SJCRH30 (cell line): ENCODE measurements at regions not wholly inside any gene's neighbourhood (a gene's known extent, or its start where the extent isn't known, plus 50 kb on each side); places are given as distances from the start of the nearest gene placed in this dataset.
"Not testable (repeated sequence)": the region's sequence is repeated elsewhere in the genome, so short reads cannot be mapped to it uniquely, and the experiment has no call there.

ENCODE experiments used
- DNase-seq, 2 experiments: peaks; one replicate each; pipeline ENCODE4 v3.0.0-alpha.2; 2015 to 2020
- H3K27ac ChIP-seq: fragments of 250-450 bp; sonication (Bioruptor Pico); 2 replicates; pipeline ENCODE4 v1.5.1; 2020; ENCODE audit warnings: mild to moderate bottlenecking, moderate library complexity
- H3K27me3 ChIP-seq: fragments of 250-450 bp; sonication (Bioruptor Pico); 2 replicates; pipeline ENCODE4 v1.5.1; 2020; ENCODE audit warnings: mild to moderate bottlenecking, moderate library complexity
- H3K36me3 ChIP-seq: fragments of 250-450 bp; sonication (Bioruptor Pico); 2 replicates; pipeline ENCODE4 v1.5.1; 2020; ENCODE audit warnings: mild to moderate bottlenecking, moderate library complexity
- H3K4me1 ChIP-seq: fragments of 250-450 bp; sonication (Bioruptor Pico); 2 replicates; pipeline ENCODE4 v1.5.1; 2020; ENCODE audit warnings: mild to moderate bottlenecking, moderate library complexity
- H3K4me3 ChIP-seq: fragments of 250-450 bp; sonication (Bioruptor Pico); 2 replicates; pipeline ENCODE4 v1.5.1; 2020; ENCODE audit warnings: mild to moderate bottlenecking, moderate library complexity
- H3K9me3 ChIP-seq: fragments of 250-450 bp; sonication (Bioruptor Pico); replicated peaks from 2 replicates; pipeline ENCODE4 v1.5.1; 2020; ENCODE audit warnings: mild to moderate bottlenecking, moderate library complexity

DNA sequence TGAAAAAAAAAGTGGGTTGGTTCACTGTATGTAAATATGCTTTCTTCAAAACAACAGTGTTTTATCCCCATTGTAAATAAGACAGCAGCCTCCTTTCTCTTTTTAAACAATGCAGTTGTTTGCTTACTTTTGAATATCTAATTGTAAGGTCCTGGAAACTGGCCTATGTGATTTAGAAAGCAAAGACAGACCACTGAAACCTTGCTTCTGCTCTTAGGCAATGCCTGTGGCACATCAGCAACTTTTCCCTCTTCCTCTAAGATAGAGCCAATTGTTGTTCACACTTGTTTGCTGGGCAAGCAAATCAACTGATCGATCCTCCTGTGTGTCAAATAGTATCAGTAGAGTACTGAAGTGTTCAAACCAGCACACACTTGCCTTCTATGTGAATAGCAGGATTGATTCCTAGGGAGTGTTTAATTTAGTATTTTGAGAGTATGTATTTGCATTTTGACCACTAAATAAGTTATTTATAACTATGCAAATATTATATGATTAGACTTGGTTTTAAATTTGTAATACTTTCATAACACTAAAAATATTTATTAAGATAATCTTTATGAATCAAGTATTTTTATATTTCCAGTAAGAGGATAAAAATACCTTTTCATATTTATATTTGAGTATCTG, 55.4 kb upstream of the GRPR start:
- Histone ChIP-seq H3K4me1 (no peaks in the 10 kb centered on the region), H3K36me3 (no peaks in the 10 kb centered on the region), H3K27ac (no peak overlapping the region), H3K9me3 (no peaks in the 10 kb centered on the region), H3K4me3 (no peak overlapping the region), H3K27me3 (no peaks in the 10 kb centered on the region)
- DNase-seq, result no peak

DNA sequence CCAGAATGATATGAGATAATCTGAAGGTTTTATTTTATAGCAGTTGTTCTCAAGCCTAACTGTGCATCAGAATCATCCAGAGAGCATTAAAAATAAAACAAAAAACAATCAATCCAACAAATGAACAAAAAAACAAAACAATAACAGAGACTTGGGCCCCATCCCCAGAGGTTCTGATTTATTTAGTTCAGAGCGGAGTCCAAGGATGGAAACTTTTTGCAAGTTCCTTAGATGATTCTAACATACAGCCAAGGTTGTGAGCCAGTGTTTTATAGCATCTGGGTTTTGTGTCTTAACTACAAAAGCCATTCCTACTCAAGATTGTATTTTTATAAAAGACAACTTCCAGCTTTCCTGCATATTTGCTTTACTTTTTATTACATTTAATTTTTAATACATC, 59.4 kb upstream of the GRPR start:
- no peak overlapping the region for H3K27ac ChIP-seq
- no peaks in the 10 kb centered on the region for H3K27me3 ChIP-seq
- H3K36me3 ChIP-seq, result no peaks in the 10 kb centered on the region
- DNase-seq, result no peak
- no peak overlapping the region for H3K4me3 ChIP-seq
- H3K9me3 ChIP-seq, result no peaks in the 10 kb centered on the region
- no peaks in the 10 kb centered on the region for H3K4me1 ChIP-seq

DNA sequence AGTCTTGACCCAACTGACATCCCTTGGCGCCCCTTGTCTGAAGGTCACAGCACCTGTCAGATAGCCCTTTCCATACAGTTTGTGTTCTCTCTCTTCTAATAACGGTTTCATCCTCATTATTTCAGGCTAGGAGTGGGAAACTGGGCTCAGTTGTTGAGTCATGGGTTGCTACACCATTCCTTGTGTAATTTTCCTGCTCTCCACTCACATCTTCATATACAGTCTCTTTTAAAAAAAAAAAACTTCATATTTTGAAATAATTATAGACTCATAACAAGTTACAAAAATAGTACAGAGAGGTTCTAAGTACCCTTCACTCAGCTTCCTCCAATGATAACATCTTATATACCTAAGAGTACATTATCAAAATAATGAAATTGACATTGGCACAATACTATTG, 60.2 kb upstream of the GRPR start:
- H3K27me3 ChIP-seq, result no peaks in the 10 kb centered on the region
- no peak for DNase-seq
- H3K36me3 ChIP-seq, result no peaks in the 10 kb centered on the region
- no peak overlapping the region for H3K27ac ChIP-seq
- H3K4me3 ChIP-seq, result no peak overlapping the region
- H3K4me1 ChIP-seq, result no peaks in the 10 kb centered on the region
- no peaks in the 10 kb centered on the region for H3K9me3 ChIP-seq

DNA sequence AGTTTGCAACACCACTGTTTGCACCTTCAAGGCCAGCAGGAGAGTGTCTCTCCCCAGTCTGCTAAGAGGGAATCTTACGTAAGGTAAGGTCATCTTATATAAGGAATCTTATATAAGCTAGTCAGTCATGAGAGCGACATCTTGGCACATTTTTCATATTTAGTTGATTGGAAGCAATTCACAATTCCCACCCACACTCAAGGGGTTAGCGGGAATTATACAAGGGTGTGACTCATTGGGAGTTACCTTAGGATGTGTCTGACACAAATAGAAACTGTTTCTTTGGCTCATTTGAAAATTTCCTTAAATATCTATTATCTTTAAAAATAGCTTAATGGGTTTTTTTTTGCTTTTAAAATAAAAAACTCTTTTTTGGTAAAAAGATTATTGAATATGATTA, 62.1 kb upstream of the GRPR start:
- Histone ChIP-seq H3K9me3 (no peaks in the 10 kb centered on the region), H3K4me1 (no peaks in the 10 kb centered on the region), H3K4me3 (no peak overlapping the region), H3K36me3 (no peaks in the 10 kb centered on the region), H3K27ac (no peak overlapping the region), H3K27me3 (no peaks in the 10 kb centered on the region)
- no peak for DNase-seq

DNA sequence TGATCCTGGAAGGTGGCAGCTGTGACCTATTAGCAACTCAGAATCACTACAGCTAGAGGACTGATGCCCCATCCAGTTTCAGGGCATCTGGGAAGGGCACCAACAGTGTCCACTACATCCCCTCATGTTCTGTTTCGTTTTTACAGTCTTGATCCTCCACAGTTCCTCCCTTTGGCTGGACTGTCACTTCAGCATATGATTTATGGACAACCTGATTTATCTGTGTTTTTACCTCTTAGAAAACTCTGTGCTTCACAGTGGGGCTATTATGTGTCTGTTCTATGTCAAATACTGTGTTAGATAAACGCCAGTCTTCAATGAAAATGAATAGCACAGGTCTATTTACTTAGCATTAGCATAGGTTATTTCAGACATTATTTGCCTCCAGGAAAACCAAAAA, 63.1 kb upstream of the GRPR start:
- no peak overlapping the region for H3K27ac ChIP-seq
- no peak for DNase-seq
- H3K9me3 ChIP-seq, result no peaks in the 10 kb centered on the region
- no peak overlapping the region for H3K4me3 ChIP-seq
- no peaks in the 10 kb centered on the region for H3K36me3 ChIP-seq
- H3K27me3 ChIP-seq, result no peaks in the 10 kb centered on the region
- H3K4me1 ChIP-seq, result no peaks in the 10 kb centered on the region

DNA sequence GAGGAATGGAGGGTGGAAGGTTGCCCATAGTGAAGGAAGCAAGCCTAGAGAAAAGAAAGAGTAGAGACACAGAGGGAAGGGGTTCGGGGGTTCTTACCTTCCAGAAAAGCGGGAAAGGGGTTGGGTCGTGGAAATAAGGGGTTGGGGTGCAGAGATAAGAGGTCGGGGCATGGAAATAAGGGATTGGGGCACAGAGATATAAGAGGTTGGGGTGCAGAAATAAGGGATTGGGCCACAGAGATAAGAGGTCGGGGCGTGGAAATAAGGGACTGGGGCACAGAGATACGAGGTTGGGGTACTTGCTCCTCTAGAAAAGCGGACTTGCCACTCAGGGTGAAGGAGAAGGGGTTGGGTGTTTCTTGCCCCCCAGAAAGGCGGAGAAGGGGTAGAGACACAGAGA, 74.2 kb upstream of the GRPR start:
- H3K27me3 ChIP-seq, H3K4me3 ChIP-seq, DNase-seq, H3K9me3 ChIP-seq, H3K4me1 ChIP-seq, H3K36me3 ChIP-seq, H3K27ac ChIP-seq: not testable (repeated sequence)

DNA sequence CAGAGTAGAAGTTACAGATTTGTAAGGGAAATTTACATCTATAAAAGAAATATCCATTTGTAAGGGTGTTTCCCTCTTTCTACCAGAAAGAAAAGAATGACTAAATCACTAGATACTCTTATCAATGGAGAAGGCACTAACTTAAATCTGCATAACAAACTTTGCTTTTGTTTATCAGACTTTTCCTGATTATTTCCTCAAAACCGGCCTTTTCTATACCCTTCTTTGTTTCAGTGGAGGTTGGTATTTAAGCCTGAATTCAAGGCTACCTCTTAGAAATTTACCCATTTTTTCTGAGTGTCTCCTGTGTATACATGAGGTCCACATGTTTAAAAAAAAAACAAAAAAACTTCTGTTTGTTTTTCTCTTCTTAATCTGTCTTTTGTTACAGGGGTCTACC, 80.4 kb upstream of the GRPR start:
- no peak overlapping the region for H3K27ac ChIP-seq
- no peaks in the 10 kb centered on the region for H3K27me3 ChIP-seq
- H3K4me3 ChIP-seq, result no peak overlapping the region
- no peaks in the 10 kb centered on the region for H3K36me3 ChIP-seq
- no peaks in the 10 kb centered on the region for H3K9me3 ChIP-seq
- no peaks in the 10 kb centered on the region for H3K4me1 ChIP-seq
- DNase-seq, result no peak

DNA sequence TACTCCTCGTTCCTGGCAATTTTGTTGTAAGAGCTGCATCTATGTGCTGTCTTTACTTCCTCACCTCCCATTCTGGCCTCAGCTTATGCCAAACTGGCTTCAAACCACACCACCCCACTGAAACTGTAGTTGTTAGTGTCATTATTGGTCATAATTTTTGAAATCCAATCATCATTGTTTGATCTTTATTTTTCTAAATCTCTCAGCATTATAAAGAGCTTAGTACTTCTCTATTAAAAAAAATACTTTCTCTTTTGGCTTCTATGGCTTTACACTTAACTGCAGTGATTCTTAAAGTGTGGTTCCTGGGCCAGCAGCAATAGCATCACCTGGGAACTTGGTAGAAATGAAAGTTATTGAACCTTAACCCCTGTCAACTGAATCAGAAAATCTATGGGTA, 83.5 kb upstream of the GRPR start:
- Histone ChIP-seq H3K9me3 (no peaks in the 10 kb centered on the region), H3K27ac (no peak overlapping the region), H3K27me3 (no peaks in the 10 kb centered on the region), H3K36me3 (no peaks in the 10 kb centered on the region), H3K4me1 (no peaks in the 10 kb centered on the region), H3K4me3 (no peak overlapping the region)
- no peak for DNase-seq

DNA sequence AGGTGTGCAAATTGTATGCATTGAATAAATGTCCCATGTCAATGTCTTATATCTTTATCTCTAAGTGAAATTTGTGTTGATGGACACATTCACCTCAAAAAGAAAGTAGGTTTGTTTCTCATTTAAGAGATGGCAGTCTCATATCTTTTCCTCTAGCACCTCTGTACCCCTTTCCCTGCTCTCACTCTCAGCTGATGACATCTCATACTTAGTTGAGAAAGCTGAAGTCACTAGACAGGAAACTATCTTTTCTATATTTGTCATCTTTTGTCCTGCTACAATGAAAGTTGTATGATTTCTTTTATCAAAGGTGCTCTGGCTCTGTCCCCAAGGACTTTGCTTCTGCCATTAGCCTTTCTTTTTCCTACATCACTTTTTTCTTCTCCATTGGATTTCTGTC, 84.0 kb upstream of the GRPR start:
- Histone ChIP-seq H3K27me3 (no peaks in the 10 kb centered on the region), H3K9me3 (no peaks in the 10 kb centered on the region), H3K27ac (no peak overlapping the region), H3K4me1 (no peaks in the 10 kb centered on the region), H3K36me3 (no peaks in the 10 kb centered on the region), H3K4me3 (no peak overlapping the region)
- no peak for DNase-seq

DNA sequence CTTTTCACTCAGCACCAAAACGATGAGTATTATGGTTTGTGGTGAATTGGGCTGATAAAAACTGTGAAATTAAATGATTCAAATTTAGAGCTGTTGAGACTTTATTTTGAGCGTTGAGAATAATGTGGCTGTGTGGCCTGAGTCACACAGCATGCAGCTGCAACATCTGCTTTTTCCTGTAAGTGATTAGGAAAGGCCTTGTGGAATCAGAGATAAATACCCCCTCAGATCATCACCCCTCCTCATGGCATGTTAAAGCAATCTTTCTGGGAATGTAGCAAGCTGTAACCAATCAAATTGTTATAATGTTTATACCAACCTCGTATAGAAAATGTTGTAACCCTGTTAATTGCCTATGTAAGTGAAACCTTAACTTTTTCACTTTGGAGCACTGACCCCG, 90.0 kb upstream of the GRPR start:
- Histone ChIP-seq H3K4me1 (no peaks in the 10 kb centered on the region), H3K36me3 (no peaks in the 10 kb centered on the region), H3K27me3 (no peaks in the 10 kb centered on the region), H3K9me3 (no peaks in the 10 kb centered on the region), H3K4me3 (no peak overlapping the region), H3K27ac (no peak overlapping the region)
- DNase-seq, result no peak

DNA sequence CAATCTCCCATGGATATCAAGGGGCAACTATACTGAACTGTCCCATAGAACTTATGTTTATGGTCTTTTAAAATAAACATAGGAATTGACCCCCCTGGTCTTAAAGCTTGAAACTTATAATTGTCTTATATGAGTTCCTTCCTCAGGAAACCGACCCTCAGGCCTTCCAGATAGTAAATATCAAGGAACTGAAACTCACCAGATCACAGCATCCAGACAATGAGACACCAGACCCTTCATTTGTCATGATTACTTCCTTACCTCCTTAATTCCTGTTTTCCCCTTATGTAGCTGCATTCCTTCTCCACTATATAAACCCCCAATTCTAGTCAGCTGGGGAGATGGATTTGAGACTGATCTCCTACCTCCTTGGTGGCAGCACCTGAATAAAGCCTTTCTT, 94.8 kb upstream of the GRPR start:
- no peak overlapping the region for H3K4me3 ChIP-seq
- no peak for DNase-seq
- H3K27me3 ChIP-seq, result no peaks in the 10 kb centered on the region
- no peak overlapping the region for H3K27ac ChIP-seq
- no peaks in the 10 kb centered on the region for H3K9me3 ChIP-seq
- no peaks in the 10 kb centered on the region for H3K4me1 ChIP-seq
- no peaks in the 10 kb centered on the region for H3K36me3 ChIP-seq

DNA sequence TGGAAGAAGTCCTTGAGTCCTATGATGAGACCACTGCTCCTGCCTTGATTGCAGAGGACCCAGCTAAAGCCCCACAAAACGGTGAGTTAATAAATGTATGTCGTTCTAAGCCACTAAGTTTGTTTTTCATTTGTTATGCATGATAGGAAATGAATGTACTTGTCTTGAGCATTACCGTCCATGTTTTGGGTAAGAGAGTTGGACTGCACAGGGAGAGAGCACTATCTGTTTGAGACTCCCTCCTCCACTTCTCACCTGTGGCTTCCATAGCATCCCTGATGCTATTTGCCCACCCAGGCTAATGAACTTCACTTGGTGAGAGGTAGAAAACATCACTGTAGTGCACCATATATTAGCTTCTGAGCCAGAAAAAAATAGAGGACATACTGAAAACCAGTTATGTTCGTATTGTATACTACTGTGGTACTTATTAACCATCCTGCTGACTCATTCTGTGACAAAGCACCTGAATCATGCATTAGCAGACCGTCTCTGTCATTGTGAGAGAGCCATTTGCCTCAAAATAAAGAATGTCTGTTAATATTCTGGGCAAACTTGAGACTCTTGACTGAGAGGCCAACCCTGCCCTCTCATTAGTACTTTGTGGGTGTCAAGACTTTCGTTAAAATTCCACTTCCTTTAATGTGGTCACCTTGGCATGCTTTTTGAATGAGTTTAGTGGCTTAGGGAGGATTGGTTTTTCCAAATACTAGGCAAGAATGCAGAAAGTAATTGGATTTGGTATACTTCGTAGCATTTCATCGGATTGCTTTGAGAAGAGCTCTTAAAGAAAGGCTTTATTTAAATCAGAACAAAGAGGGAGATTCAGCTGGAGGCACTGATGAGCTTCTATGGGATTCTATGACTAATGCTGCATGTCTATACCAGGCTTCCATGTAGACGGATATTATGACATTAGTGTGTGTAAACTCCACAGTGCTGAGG, 99.3 kb upstream of the GRPR start:
- no peak for DNase-seq
- no peak overlapping the region for H3K27ac ChIP-seq
- H3K9me3 ChIP-seq, result no peaks in the 10 kb centered on the region
- H3K4me1 ChIP-seq, result no peaks in the 10 kb centered on the region
- H3K27me3 ChIP-seq, result no peaks in the 10 kb centered on the region
- no peak overlapping the region for H3K4me3 ChIP-seq
- H3K36me3 ChIP-seq, result no peaks in the 10 kb centered on the region

DNA sequence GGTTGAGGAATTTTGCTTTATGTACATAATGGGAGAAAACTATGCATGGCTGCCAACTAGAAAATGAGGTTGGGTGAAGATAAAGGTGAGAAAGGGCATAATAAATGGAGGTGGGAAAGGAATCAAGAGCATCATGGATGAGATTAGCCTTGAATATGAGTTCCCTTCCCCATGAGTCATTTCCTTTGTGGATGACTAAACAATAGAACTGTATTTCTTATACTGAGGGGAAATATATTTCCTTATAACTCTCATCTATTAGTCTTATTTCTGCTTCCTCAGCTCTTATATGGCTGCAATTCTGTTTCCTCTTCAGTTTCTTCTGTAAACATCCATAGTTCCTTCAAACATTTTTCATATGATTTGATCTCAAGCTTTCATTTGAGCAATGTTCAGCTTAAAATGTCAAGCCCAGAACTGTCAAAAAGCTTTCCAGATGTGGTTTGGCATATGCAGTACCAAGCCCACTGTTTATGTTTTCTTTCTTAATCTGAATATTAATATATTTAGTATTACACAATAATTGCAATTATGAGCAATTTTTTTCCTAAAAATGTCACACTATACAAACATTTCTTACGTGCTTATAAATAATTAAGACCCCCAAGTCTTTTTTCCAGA, 100.7 kb upstream of the GRPR start:
- Histone ChIP-seq H3K27me3 (no peaks in the 10 kb centered on the region; the same call in 1 of the 2 replicates), H3K4me3 (no peak overlapping the region), H3K36me3 (no peaks in the 10 kb centered on the region), H3K9me3 (no peaks in the 10 kb centered on the region), H3K4me1 (no peaks in the 10 kb centered on the region), H3K27ac (no peak overlapping the region)
- no peak for DNase-seq

DNA sequence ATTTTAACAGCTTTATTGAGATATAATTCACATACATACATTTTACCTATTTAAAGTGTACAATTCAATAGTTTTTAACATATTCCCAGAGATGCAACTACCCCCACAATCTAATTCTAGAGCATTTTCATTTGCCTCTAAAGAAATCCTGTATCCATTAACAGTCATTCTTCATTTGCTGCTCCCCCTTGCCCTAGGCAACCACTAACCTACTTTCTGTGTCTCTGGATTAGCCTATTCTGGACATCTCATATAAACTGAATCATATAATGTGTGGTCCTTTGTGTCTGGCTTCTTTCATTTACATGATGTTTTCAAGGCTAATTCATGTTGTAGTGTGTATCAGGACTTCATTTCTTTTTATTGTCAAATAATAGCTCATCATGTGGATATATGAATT, 105.1 kb upstream of the GRPR start:
- DNase-seq, result no peak
- Histone ChIP-seq H3K36me3 (no peaks in the 10 kb centered on the region), H3K27me3 (no peaks in the 10 kb centered on the region; the same call in 1 of the 2 replicates), H3K4me1 (no peaks in the 10 kb centered on the region), H3K4me3 (no peak overlapping the region), H3K9me3 (no peaks in the 10 kb centered on the region), H3K27ac (no peak overlapping the region)

DNA sequence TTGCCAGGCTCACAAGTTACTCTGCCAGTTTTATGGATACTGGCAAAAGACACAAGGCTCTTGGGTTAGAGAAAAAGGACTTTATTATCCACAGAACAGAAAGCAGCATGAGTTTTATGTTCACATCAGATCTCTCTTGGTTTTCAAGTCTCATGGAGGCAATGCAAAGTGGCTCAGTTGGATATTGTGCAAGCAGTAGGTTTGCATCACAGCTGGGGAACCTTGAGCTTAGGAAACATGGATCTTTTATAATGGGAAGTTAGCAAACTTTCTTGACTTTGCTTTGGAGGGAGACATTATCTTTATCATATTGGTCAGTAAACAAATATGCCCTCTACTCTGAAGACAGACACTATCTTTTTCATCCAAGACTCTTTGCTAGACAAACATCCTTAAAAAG, 109.2 kb upstream of the GRPR start:
- Histone ChIP-seq H3K4me3 (no peak overlapping the region), H3K27me3 (no peaks in the 10 kb centered on the region; the same call in 1 of the 2 replicates), H3K27ac (no peak overlapping the region), H3K36me3 (no peaks in the 10 kb centered on the region), H3K4me1 (no peaks in the 10 kb centered on the region), H3K9me3 (no peaks in the 10 kb centered on the region)
- DNase-seq, result no peak
